GM15510 (cell line): ENCODE measurements at regions not wholly inside any gene's neighbourhood (a gene's known extent, or its start where the extent isn't known, plus 50 kb on each side); places are given as distances from the start of the nearest gene placed in this dataset.

ENCODE experiments used
- POLR2A ChIP-seq: IDR thresholded peaks from 3 replicates; pipeline ENCODE4 v1.6.1; 2011; ENCODE audit warnings: borderline replicate concordance; ENCODE audit not compliant: insufficient read length; ENCODE audit errors: extremely low read depth

- TF ChIP-seq POLR2A: no peak
Observed at GRCh38 chr17:72351365-72351764, 230.5 kb downstream of the SOX9 start.

- TF ChIP-seq POLR2A: no peak
Observed at GRCh38 chr17:72351884-72352346, 231.1 kb downstream of the SOX9 start.

GRCh38 chr17:72353502-72353901, 232.7 kb downstream of the SOX9 start:
- TF ChIP-seq POLR2A: no peak

- no peak for TF ChIP-seq POLR2A
Observed at GRCh38 chr17:72354071-72354470, 233.3 kb downstream of the SOX9 start.

GRCh38 chr17:72357764-72358365, 237.0 kb downstream of the SOX9 start:
- TF ChIP-seq POLR2A: no peak

GRCh38 chr17:72358465-72358864, 237.6 kb downstream of the SOX9 start:
- TF ChIP-seq POLR2A: no peak

DNA sequence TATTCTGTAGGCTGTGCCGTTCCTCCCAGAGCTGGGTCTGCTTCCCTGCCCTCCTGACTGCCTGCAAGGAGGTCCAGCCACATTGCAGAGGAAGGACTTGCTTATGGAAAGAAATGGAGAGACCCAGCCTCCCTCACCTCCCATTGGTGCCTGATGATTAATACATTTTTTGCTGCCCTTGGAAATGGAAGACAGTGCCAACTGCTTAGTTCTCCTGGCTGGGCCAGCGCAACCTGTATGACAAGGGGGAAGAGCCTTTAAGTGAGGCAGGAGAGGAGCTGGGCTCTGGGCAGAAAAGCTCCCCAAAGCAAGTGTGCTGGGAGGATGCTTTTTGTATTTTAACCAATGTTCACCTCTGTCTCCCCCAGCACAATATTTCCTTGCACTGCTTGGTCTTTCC, 238.5 kb downstream of the SOX9 start:
- TF ChIP-seq POLR2A: no peak

DNA sequence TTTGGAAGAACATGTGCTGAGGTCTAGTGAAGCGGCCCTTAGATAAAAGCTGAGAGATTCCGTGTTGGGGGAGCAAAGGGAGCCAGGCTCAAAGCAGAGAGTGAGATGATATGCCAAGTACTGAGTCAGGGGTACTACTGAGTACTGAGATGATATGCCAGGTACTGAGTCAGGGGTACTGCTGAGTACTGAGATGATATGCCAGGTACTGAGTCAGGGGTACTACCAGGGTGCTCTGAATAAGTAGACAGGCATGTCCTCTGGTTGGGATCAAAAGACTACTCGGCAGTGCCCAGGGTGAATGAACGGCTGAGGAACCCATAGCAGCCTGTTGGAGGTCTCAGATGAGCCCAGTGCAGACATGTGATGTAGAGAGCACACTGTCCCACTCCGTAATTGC, 239.0 kb downstream of the SOX9 start:
- TF ChIP-seq POLR2A: no peak

- no peak for TF ChIP-seq POLR2A
Observed at GRCh38 chr17:72360386-72360940, 239.6 kb downstream of the SOX9 start.

DNA sequence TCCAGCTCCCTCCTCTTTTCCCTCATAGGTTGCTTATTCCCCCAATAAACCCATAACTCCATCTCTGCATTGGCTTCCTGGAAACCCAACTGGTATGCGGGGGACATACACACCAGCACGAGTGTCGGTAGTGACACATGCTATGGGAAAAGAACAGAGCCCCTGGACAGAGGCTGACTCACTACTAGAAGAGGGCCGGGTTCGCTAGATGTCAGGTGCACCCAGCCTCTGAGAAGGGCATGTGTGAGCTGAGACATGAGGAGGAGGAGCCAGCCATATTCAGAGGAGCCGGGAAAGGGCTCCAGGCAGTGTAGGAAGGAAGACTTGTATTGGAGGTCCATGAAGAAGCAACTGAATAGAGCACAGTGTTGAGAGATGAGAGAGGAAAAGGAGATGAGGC, 241.1 kb downstream of the SOX9 start:
- TF ChIP-seq POLR2A: no peak

DNA sequence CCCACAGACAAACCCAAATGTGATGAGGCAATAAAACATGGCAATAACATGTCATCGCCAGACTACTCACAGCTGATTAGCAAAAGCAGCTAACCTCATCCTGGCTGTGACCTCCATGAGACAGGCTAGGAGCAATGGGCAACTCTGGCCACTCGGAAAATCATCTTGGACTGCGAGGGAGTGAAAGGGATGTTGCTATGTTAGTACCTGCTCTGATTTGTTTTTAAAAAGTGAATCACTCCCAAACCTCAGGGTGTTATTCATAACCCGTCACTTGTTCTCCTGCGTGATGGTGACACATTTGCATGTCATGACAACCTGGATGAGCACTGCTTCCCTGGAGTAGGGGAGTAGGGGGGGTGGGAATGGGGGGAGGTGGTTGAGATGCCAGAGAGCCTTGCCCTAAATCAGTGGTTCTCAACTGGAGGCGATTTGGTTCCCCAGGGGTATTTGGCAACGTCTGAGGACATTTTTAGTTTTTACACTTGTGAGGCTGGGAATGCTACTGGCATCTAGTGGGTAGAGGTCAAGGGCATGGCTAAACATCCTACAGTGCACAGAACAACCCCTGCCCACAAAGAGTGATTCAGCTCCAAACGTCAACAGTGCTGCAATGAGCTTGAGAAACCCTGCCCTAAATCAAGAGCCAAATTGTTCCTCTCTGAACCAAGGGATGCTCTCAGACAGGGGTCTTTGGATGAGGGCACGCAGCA, 241.7 kb downstream of the SOX9 start:
- TF ChIP-seq POLR2A: no peak

DNA sequence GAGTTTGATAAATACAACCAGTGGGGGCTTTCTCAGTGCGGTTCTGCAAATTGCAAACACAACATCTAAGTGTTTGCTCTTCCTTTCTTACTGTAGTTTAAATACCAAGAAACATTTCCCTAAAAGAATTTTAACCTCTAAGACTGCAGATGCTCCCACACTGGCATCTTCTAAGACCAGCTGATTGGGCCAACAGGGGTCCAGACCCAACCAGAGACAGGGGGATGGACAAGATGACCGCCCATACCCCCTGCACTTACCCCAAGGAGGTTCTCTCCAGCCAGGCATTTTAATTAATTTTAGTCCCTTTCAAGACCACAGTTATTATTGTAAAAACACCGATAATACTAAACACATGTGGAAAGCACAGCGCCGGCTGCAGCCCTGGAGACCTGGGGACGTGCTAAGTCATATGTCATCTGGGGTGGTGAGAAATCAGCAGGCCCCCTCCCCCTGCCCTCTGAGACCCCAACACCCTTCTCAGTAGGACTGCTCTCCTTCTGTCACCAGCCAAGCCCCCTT, 242.3 kb downstream of the SOX9 start:
- TF ChIP-seq POLR2A: no peak

GRCh38 chr17:72365857-72366414, 245.1 kb downstream of the SOX9 start:
- no peak for TF ChIP-seq POLR2A

- no peak for TF ChIP-seq POLR2A
Observed at GRCh38 chr17:72366626-72367025, 245.8 kb downstream of the SOX9 start.

- no peak for TF ChIP-seq POLR2A
Observed at GRCh38 chr17:72368191-72368590, 247.4 kb downstream of the SOX9 start.

- TF ChIP-seq POLR2A: no peak
Observed at GRCh38 chr17:72369366-72369765, 248.5 kb downstream of the SOX9 start.

DNA sequence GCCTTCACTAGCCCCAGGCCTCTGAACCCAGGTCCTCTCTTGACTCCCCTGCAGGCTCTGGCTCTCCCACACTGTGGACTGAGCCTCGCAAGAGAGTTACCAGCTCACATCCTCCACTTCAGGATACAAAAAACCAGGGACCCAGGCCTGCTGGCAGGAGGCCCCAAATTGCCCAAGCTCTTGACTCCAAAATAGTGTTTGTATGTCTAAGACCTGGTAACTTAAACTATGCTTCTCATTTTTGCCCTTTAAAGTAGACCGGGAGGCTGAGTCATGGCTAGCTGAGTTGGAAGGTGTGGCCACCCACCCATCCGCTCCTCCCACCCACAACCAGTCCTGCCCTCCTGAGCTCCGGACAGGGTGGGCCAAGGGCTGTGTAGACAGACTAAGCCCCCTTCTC, 250.0 kb downstream of the SOX9 start:
- no peak for TF ChIP-seq POLR2A

DNA sequence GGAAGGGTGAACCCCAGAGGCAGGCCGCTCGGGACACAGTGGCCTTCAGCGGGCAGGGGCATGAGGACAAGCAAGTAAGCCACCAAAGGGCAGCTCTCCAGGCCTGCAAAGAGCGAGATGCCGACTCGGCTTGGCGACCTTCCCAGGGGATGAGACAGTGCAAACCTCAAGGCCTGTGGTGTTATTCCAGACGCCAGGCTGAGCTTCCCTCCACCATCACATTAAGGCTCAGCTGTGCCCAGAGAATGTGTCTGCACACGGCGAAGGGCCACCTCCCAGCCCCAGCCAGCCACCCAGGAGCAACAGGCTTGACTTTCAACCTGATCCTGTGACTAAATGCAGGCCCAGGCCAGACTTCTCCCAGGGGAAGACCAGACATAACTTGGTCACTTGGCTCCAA, 251.4 kb downstream of the SOX9 start:
- TF ChIP-seq POLR2A: no peak
